Mesothelial cell of epicardium (in vitro differentiated cells): ENCODE measurements at regions not wholly inside any gene's neighbourhood (a gene's known extent, or its start where the extent isn't known, plus 50 kb on each side); places are given as distances from the start of the nearest gene placed in this dataset.

Source experiments
- DNase-seq, 2 experiments: peaks; one replicate each; pipeline ENCODE4 v3.0.0; 2021; ENCODE audit warnings: low spot score in 2 of 2; ENCODE audit not compliant: unreplicated experiment in 2 of 2
- H3K27ac Mint-ChIP-seq: 2 replicates; pipeline ENCODE4 v1.8.0; 2021; ENCODE audit warnings: mixed read lengths
- H3K27me3 Mint-ChIP-seq: 2 replicates; pipeline ENCODE4 v1.8.0; 2021; ENCODE audit warnings: low read depth, mixed read lengths
- H3K36me3 Mint-ChIP-seq: 2 replicates; pipeline ENCODE4 v1.8.0; 2021; ENCODE audit warnings: mixed read lengths
- H3K4me1 Mint-ChIP-seq: 2 replicates; pipeline ENCODE4 v1.8.0; 2021; ENCODE audit warnings: mixed read lengths
- H3K4me3 Mint-ChIP-seq: 2 replicates; pipeline ENCODE4 v1.8.0; 2021; ENCODE audit warnings: mild to moderate bottlenecking, moderate library complexity, mixed read lengths
- H3K9me3 Mint-ChIP-seq: 2 replicates; pipeline ENCODE4 v1.8.0; 2021; ENCODE audit warnings: mixed read lengths
- TF ChIP-seq, protein P1 (sequence below): fragments of 200-600 bp; sonication (generic); IDR thresholded peaks from one replicate; pipeline ENCODE4 v1.5.0; 2021; ENCODE audit warnings: antibody characterized with exemption; ENCODE audit not compliant: unreplicated experiment

DNA sequence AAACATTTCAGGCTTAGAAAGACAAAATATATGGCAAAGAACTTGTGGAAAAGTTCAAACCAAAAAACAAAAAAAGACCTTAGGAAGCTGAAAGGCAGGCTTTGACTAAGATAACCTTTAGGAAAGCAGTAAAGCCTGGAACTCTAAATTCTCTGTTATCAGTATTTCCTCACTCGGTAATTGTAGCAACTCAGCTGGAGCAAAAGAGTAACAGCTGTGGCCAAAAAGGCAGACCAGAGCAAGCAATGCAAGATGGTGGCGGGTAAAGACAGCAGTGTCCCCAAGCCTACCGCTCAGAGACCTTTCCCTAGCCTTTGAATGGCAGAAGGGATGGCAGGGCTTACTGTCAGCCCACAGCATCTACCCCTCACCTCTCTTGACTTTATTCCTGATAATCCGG, 63.1 kb upstream of the KLHL13 start:
- TF ChIP-seq, protein P1, sequence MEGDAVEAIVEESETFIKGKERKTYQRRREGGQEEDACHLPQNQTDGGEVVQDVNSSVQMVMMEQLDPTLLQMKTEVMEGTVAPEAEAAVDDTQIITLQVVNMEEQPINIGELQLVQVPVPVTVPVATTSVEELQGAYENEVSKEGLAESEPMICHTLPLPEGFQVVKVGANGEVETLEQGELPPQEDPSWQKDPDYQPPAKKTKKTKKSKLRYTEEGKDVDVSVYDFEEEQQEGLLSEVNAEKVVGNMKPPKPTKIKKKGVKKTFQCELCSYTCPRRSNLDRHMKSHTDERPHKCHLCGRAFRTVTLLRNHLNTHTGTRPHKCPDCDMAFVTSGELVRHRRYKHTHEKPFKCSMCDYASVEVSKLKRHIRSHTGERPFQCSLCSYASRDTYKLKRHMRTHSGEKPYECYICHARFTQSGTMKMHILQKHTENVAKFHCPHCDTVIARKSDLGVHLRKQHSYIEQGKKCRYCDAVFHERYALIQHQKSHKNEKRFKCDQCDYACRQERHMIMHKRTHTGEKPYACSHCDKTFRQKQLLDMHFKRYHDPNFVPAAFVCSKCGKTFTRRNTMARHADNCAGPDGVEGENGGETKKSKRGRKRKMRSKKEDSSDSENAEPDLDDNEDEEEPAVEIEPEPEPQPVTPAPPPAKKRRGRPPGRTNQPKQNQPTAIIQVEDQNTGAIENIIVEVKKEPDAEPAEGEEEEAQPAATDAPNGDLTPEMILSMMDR = no peak
- no peak overlapping the region for H3K4me3 Mint-ChIP-seq
- DNase-seq = no peak
- no peak overlapping the region for H3K27ac Mint-ChIP-seq
- H3K4me1 Mint-ChIP-seq = no peaks in the 10 kb centered on the region
- no peaks in the 10 kb centered on the region for H3K36me3 Mint-ChIP-seq
- H3K9me3 Mint-ChIP-seq = peaks cover 44% of the 10 kb centered on the region
- H3K27me3 Mint-ChIP-seq = no peaks in the 10 kb centered on the region

DNA sequence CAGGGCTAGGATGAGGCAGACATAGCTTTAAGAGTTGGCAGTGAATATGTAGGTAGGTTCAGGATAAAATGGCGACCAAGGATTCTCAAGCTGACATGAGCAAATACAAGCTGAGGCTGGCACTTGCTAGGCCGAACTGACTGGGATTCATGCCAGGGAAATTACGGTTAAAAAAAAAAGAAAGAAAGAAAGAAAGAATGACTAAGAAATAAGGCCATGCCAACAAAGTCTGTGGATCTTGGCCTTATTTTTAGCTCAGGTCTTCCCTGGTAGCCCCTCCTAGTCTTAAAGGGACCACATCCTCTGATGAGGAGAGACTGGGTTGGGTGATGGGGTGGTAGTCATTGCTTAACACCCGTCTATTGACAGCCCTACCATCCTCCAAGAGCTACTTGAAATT, 64.4 kb upstream of the KLHL13 start:
- TF ChIP-seq, protein P1 = no peak
- H3K36me3 Mint-ChIP-seq = no peaks in the 10 kb centered on the region
- H3K9me3 Mint-ChIP-seq = peaks cover 46% of the 10 kb centered on the region
- no peaks in the 10 kb centered on the region for H3K4me1 Mint-ChIP-seq
- no peaks in the 10 kb centered on the region for H3K27me3 Mint-ChIP-seq
- no peak for DNase-seq
- no peak overlapping the region for H3K27ac Mint-ChIP-seq
- H3K4me3 Mint-ChIP-seq = no peak overlapping the region

DNA sequence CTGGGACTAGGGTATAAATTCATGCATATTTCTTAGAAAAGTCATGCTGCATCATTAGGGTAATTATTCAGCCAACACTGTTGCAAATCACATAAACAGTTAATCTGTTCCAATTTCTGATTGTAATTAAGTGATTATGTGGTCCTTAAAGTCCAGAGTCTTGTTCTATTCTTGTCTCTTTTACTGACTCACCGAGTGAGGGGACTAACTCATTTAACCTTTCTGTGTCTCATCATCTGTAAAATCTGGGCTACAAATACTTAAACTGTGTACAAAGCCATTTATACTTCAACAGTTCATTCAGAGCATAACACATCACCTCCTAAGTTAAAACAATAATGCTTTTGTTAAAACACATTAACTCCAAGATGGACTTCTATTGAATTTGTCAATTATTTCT, 65.4 kb upstream of the KLHL13 start:
- H3K27me3 Mint-ChIP-seq = no peaks in the 10 kb centered on the region
- no peak overlapping the region for H3K4me3 Mint-ChIP-seq
- no peaks in the 10 kb centered on the region for H3K4me1 Mint-ChIP-seq
- H3K9me3 Mint-ChIP-seq = peaks cover 38% of the 10 kb centered on the region
- H3K27ac Mint-ChIP-seq = no peak overlapping the region
- H3K36me3 Mint-ChIP-seq = no peaks in the 10 kb centered on the region
- DNase-seq = no peak
- TF ChIP-seq, protein P1 = no peak

DNA sequence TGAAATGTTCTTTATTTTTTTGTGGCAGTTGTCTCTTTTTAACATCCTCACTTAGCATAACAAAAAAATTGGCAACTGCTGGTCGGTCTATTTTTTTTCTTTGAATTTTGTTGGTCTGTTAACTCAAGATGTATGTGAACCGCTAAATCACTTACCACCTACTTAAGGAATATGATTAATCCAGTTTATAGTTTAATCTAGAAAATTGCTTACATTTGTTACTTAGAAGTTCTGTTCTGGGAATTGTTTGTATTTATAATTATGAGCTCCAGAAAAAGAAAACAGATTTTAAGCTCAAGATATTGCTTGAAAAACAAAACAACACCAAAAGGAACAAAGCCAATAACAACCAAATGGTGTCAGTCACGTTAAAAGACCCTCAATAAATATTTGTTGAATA, 66.1 kb upstream of the KLHL13 start:
- Mint-ChIP-seq H3K27ac (no peak overlapping the region), H3K4me3 (no peak overlapping the region)
- TF ChIP-seq, protein P1 = no peak

DNA sequence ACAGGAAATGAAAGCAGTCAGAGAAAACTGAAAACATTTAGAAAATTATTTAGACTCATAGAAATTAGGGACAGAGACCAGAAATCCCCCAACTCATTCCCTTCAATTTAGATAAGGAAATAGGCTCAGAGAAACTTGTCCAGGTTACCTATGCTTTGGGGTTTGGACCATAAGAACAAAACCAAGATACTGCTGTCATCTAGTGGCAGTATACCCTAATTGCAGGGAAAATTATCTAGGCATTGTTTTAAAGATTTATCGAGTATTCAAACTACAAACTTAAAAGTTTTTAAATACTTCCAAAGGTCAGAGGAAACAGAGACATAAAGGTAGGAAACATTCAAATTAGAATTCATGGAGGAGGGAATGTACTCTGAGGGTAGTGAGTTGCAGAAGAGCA, 67.0 kb upstream of the KLHL13 start:
- TF ChIP-seq, protein P1 = no peak
- Mint-ChIP-seq H3K4me1 (no peaks in the 10 kb centered on the region), H3K4me3 (no peak overlapping the region), H3K36me3 (no peaks in the 10 kb centered on the region), H3K27ac (no peak overlapping the region), H3K9me3 (peaks cover 33% of the 10 kb centered on the region), H3K27me3 (no peaks in the 10 kb centered on the region)
- no peak for DNase-seq

More for the DNA sequence above, 66.1 kb upstream of the KLHL13 start:
- H3K36me3 Mint-ChIP-seq = no peaks in the 10 kb centered on the region
- no peaks in the 10 kb centered on the region for H3K4me1 Mint-ChIP-seq
- H3K9me3 Mint-ChIP-seq = peaks cover 36% of the 10 kb centered on the region
- DNase-seq = no peak
- no peaks in the 10 kb centered on the region for H3K27me3 Mint-ChIP-seq

DNA sequence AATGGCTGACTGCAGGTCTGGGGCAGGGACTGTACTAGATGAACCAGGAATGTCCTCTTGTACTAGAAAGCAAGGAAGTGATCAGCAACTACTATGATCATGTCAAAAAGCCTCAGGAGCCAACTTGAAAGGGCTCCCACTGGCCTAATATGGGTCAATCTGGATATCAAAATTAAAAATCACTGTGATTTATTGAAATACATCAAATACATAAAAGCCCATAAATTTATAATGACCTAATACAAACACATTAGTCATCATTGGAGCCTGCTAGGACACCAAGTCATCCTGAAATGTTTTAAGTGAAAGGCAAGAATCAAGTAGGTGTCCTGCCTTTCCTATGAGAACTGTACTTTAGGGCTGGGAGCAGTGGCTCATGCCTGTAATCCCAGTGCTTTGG, 70.5 kb upstream of the KLHL13 start:
- no peaks in the 10 kb centered on the region for H3K27me3 Mint-ChIP-seq
- H3K4me3 Mint-ChIP-seq = no peak overlapping the region
- H3K36me3 Mint-ChIP-seq = no peaks in the 10 kb centered on the region
- peaks cover 1% of the 10 kb centered on the region for H3K4me1 Mint-ChIP-seq
- peaks cover 22% of the 10 kb centered on the region for H3K9me3 Mint-ChIP-seq
- no peak overlapping the region for H3K27ac Mint-ChIP-seq
- TF ChIP-seq, protein P1 = no peak
- no peak for DNase-seq
